H9 (cell line): ENCODE measurements at regions not wholly inside any gene's neighbourhood (a gene's known extent, or its start where the extent isn't known, plus 50 kb on each side); places are given as distances from the start of the nearest gene placed in this dataset.
"Not testable (repeated sequence)": the region's sequence is repeated elsewhere in the genome, so short reads cannot be mapped to it uniquely, and the experiment has no call there.

Source experiments
- DNase-seq: peaks from one replicate; pipeline ENCODE4 v3.0.0-alpha.2; 2017
- H2AFZ ChIP-seq: one replicate; pipeline ENCODE4 v1.6.1; 2013; ENCODE audit warnings: mild to moderate bottlenecking, low read length, control low read depth, moderate library complexity
- H2AK5ac ChIP-seq: 2 replicates; pipeline ENCODE4 v1.6.1; 2013; ENCODE audit warnings: low read length, control low read depth, mixed read lengths; ENCODE audit not compliant: insufficient read length
- H2BK120ac ChIP-seq: one replicate; pipeline ENCODE4 v1.6.1; 2013; ENCODE audit warnings: low read depth, mild to moderate bottlenecking, low read length, control low read depth, inconsistent platforms; ENCODE audit not compliant: poor library complexity, severe bottlenecking
- H2BK12ac ChIP-seq: 2 replicates; pipeline ENCODE4 v1.6.1; 2013; ENCODE audit warnings: low read length, control low read depth, mixed read lengths, low read depth; ENCODE audit not compliant: insufficient read length
- H2BK15ac ChIP-seq: 2 replicates; pipeline ENCODE4 v1.6.1; 2013; ENCODE audit warnings: low read depth, low read length, control low read depth
- H2BK20ac ChIP-seq: one replicate; pipeline ENCODE4 v1.6.1; 2013; ENCODE audit warnings: low read depth, mild to moderate bottlenecking, low read length, control low read depth, inconsistent platforms; ENCODE audit not compliant: poor library complexity, severe bottlenecking
- H2BK5ac ChIP-seq: 2 replicates; pipeline ENCODE4 v1.6.1; 2013; ENCODE audit warnings: low read length, control low read depth, mixed read lengths; ENCODE audit not compliant: insufficient read length
- H3K14ac ChIP-seq: 2 replicates; pipeline ENCODE4 v1.6.1; 2013; ENCODE audit warnings: low read length, control low read depth; ENCODE audit not compliant: insufficient read depth
- H3K18ac ChIP-seq: 2 replicates; pipeline ENCODE4 v1.6.1; 2013; ENCODE audit warnings: low read depth, mild to moderate bottlenecking, mixed read lengths, low read length, control low read depth; ENCODE audit not compliant: insufficient read length
- H3K23ac ChIP-seq: 2 replicates; pipeline ENCODE4 v1.6.1; 2013; ENCODE audit warnings: low read length, control low read depth, mixed read lengths, low read depth; ENCODE audit not compliant: insufficient read length
- H3K23me2 ChIP-seq: 2 replicates; pipeline ENCODE4 v1.6.1; 2013; ENCODE audit warnings: low read depth, mild to moderate bottlenecking, mixed read lengths, low read length, control low read depth; ENCODE audit not compliant: insufficient read length, poor library complexity, severe bottlenecking
- H3K27ac ChIP-seq: 2 replicates; pipeline ENCODE4 v1.5.1; 2013; ENCODE audit warnings: low read length, control low read depth, mixed read lengths, low read depth; ENCODE audit not compliant: insufficient read length
- H3K27me3 ChIP-seq: 2 replicates; pipeline ENCODE4 v1.6.1; 2013; ENCODE audit warnings: low read length, control low read depth, inconsistent platforms; ENCODE audit not compliant: insufficient read depth
- H3K4ac ChIP-seq: 2 replicates; pipeline ENCODE4 v1.6.1; 2013; ENCODE audit warnings: low read depth, mild to moderate bottlenecking, control low read depth, inconsistent platforms, low read length, moderate library complexity
- H3K4me1 ChIP-seq: 2 replicates; pipeline ENCODE4 v1.6.1; 2013; ENCODE audit warnings: low read length, control low read depth, inconsistent platforms; ENCODE audit not compliant: insufficient read depth
- H3K4me2 ChIP-seq: 2 replicates; pipeline ENCODE4 v1.6.1; 2013; ENCODE audit warnings: low read length, control low read depth, mixed read lengths; ENCODE audit not compliant: insufficient read length, insufficient read depth
- H3K56ac ChIP-seq: 2 replicates; pipeline ENCODE4 v1.6.1; 2013; ENCODE audit warnings: low read depth, mild to moderate bottlenecking, mixed read lengths, low read length, control low read depth; ENCODE audit not compliant: insufficient read length
- H3K79me1 ChIP-seq: 2 replicates; pipeline ENCODE4 v1.6.1; 2013; ENCODE audit warnings: low read depth, mild to moderate bottlenecking, moderate library complexity, low read length, control low read depth, inconsistent platforms; ENCODE audit not compliant: insufficient read depth, poor library complexity, severe bottlenecking
- H3K79me2 ChIP-seq: 2 replicates; pipeline ENCODE4 v1.6.1; 2013; ENCODE audit warnings: low read length, control low read depth, inconsistent platforms; ENCODE audit not compliant: insufficient read depth
- H3K9ac ChIP-seq: 2 replicates; pipeline ENCODE4 v1.6.1; 2013; ENCODE audit warnings: low read length, control low read depth, mixed read lengths; ENCODE audit not compliant: insufficient read length; ENCODE audit errors: extremely low read depth
- H3K9me3 ChIP-seq: one replicate; pipeline ENCODE4 v1.6.1; 2013; ENCODE audit warnings: low read depth, low read length, inconsistent platforms; ENCODE audit not compliant: control insufficient read depth
- H3T11ph ChIP-seq: one replicate; pipeline ENCODE4 v1.6.1; 2013; ENCODE audit warnings: mild to moderate bottlenecking, low read length, control low read depth, inconsistent platforms
- H4K20me1 ChIP-seq: one replicate; pipeline ENCODE4 v1.6.1; 2013; ENCODE audit not compliant: control insufficient read depth, insufficient read length, insufficient read depth
- H4K5ac ChIP-seq: 2 replicates; pipeline ENCODE4 v1.6.1; 2013; ENCODE audit warnings: low read depth, mild to moderate bottlenecking, mixed read lengths, low read length, control low read depth; ENCODE audit not compliant: insufficient read length
- H4K8ac ChIP-seq: replicated peaks from 2 replicates; pipeline ENCODE4 v1.6.1; 2013; ENCODE audit warnings: low read length, control low read depth, mixed read lengths, low read depth; ENCODE audit not compliant: insufficient read length
- H4K91ac ChIP-seq: 2 replicates; pipeline ENCODE4 v1.6.1; 2013; ENCODE audit warnings: low read depth, mild to moderate bottlenecking, moderate library complexity, mixed read lengths, low read length, control low read depth; ENCODE audit not compliant: insufficient read length
- H3K27ac Mint-ChIP-seq, 3 experiments: 2 replicates in 2 of 3; 3 replicates in 1 of 3; pipeline ENCODE4 v1.8.0; 2020 to 2021; ENCODE audit warnings: mixed read lengths in 3 of 3, mild to moderate bottlenecking in 1 of 3, moderate library complexity in 1 of 3
- H3K27me3 Mint-ChIP-seq: 2 replicates; pipeline ENCODE4 v1.8.0; 2021; ENCODE audit warnings: low read depth, mild to moderate bottlenecking, moderate library complexity, mixed read lengths
- H3K36me3 Mint-ChIP-seq, 3 experiments: 2 replicates in 2 of 3; 3 replicates in 1 of 3; pipeline ENCODE4 v1.8.0; 2020 to 2021; ENCODE audit warnings: low read depth in 3 of 3, mixed read lengths in 3 of 3; ENCODE audit not compliant: insufficient read depth in 1 of 3
- H3K4me1 Mint-ChIP-seq, 2 experiments: 2 replicates each; pipeline ENCODE4 v1.8.0; 2020; ENCODE audit warnings: mixed read lengths in 2 of 2
- H3K4me3 Mint-ChIP-seq, 2 experiments: 2 replicates in 1 of 2; 3 replicates in 1 of 2; pipeline ENCODE4 v1.8.0; 2020 to 2021; ENCODE audit warnings: mild to moderate bottlenecking in 2 of 2, mixed read lengths in 2 of 2, moderate library complexity in 1 of 2
- H3K9me3 Mint-ChIP-seq, 2 experiments: 2 replicates in 1 of 2; 3 replicates in 1 of 2; pipeline ENCODE4 v1.8.0; 2020; ENCODE audit warnings: mild to moderate bottlenecking in 2 of 2, mixed read lengths in 2 of 2, moderate library complexity in 1 of 2
- WGBS: extraction: QIAGEN DNeasy Blood & Tissue Kit; methylation state at CpG from one replicate; pipeline ENCODE4 v1.1.7; 2013; ENCODE audit warnings: missing lambda C conversion rate, low lambda C conversion rate, mixed read lengths; ENCODE audit not compliant: insufficient read length; ENCODE audit errors: extremely low coverage; 5-methylcytosine and 5-hydroxymethylcytosine counted together
- TF ChIP-seq, protein P1 (sequence below): fragments of 200-600 bp; sonication (generic); conservative IDR thresholded peaks from 3 replicates; pipeline ENCODE4 v1.8.0; 2021; ENCODE audit warnings: antibody characterized with exemption, mild to moderate bottlenecking

DNA sequence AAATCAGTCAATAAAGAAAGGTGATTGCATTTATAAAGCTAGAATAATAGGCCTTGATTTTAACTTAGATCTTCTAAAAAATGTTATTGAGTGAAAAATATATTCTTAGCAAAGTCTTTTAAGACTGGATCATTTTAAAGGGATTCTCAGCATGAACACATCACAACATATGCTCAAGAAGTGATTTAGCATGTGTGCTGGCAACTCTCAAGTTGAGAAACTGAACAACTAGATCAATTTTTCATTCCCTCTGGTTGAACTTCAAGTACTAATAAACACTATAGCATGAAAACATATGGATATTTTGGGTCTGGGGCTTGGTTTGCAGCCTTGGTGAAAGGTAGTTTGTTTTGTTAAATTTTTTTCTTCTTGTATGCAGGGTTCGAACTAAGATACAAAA is 107.8 kb upstream of the PNPT1 start:
- Histone ChIP-seq H2BK120ac (no peak overlapping the region), H3K4me2 (no peak overlapping the region), H3K4ac (no peak overlapping the region), H2AK5ac (no peak overlapping the region), H2BK20ac (no peak overlapping the region), H3K23ac (no peak overlapping the region), H3K4me1 (peaks cover 2% of the 10 kb centered on the region; the same call in 1 of the 2 replicates), H3K14ac (no peak overlapping the region), H2BK15ac (no peak overlapping the region), H3T11ph (no peak overlapping the region), H4K20me1 (no peaks in the 10 kb centered on the region), H2BK12ac (no peak overlapping the region), H3K27ac (no peak overlapping the region), H3K79me2 (no peaks in the 10 kb centered on the region), H3K9me3 (no peaks in the 10 kb centered on the region), H3K23me2 (no peaks in the 10 kb centered on the region), H4K8ac (no peak overlapping the region), H2BK5ac (no peak overlapping the region), H3K27me3 (no peaks in the 10 kb centered on the region), H2AFZ (no peak overlapping the region), H3K56ac (no peak overlapping the region), H4K5ac (no peak overlapping the region), H3K79me1 (no peaks in the 10 kb centered on the region), H4K91ac (no peak overlapping the region), H3K9ac (no peak overlapping the region), H3K18ac (no peak overlapping the region)
- Mint-ChIP-seq H3K4me3 (no peak overlapping the region), H3K27me3 (no peaks in the 10 kb centered on the region), H3K9me3 (peaks cover 2 to 7% of the 10 kb centered on the region in 2 experiments; a peak in 2 of 5 replicates), H3K36me3 (no peaks in the 10 kb centered on the region), H3K27ac (no peak overlapping the region), H3K4me1 (peaks cover 4 to 5% of the 10 kb centered on the region in 2 experiments; a peak in 2 of 4 replicates)
- WGBS: no CpG with 5 or more reads among the region's 1 CpG
- no peak for DNase-seq
- TF ChIP-seq, protein P1, sequence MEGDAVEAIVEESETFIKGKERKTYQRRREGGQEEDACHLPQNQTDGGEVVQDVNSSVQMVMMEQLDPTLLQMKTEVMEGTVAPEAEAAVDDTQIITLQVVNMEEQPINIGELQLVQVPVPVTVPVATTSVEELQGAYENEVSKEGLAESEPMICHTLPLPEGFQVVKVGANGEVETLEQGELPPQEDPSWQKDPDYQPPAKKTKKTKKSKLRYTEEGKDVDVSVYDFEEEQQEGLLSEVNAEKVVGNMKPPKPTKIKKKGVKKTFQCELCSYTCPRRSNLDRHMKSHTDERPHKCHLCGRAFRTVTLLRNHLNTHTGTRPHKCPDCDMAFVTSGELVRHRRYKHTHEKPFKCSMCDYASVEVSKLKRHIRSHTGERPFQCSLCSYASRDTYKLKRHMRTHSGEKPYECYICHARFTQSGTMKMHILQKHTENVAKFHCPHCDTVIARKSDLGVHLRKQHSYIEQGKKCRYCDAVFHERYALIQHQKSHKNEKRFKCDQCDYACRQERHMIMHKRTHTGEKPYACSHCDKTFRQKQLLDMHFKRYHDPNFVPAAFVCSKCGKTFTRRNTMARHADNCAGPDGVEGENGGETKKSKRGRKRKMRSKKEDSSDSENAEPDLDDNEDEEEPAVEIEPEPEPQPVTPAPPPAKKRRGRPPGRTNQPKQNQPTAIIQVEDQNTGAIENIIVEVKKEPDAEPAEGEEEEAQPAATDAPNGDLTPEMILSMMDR: no peak

DNA sequence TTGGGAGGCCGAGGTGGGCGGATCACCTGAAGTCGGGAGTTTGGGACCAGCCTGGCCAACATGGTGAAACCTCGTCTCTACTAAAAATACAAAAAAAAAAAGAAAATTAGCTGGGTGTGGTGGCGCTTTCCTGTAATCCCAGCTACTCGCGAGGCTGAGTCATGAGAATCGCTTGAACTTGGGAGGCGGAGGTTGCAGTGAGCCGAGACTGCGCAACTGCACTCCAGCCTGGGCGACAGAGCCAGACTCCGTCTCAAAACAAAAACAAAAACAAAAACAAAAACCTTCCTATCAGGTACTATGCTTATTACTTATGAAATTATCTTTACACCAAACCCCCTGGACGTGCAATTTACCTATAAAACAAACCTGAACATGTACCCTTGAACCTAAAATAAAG is 106.0 kb upstream of the PNPT1 start:
- H3K14ac ChIP-seq, H3K23ac ChIP-seq, H3K4me3 Mint-ChIP-seq, H2BK5ac ChIP-seq, H3K27me3 ChIP-seq, H2BK120ac ChIP-seq, H2AK5ac ChIP-seq, H3K4ac ChIP-seq, H2BK15ac ChIP-seq, H2BK12ac ChIP-seq, H3K79me2 ChIP-seq, DNase-seq, H3K9ac ChIP-seq, H3K4me1 ChIP-seq, H3K4me2 ChIP-seq, H4K8ac ChIP-seq, H3K79me1 ChIP-seq, H3T11ph ChIP-seq, H3K4me1 Mint-ChIP-seq, H4K20me1 ChIP-seq, H2AFZ ChIP-seq, H3K36me3 Mint-ChIP-seq, H3K18ac ChIP-seq, H4K5ac ChIP-seq, H3K27ac Mint-ChIP-seq, H3K56ac ChIP-seq, H3K9me3 ChIP-seq, H3K27me3 Mint-ChIP-seq, H3K23me2 ChIP-seq, H4K91ac ChIP-seq, H3K27ac ChIP-seq, H2BK20ac ChIP-seq: not testable (repeated sequence)
- WGBS: no CpG with 5 or more reads among the region's 14 CpGs
- peaks cover 4 to 16% of the 10 kb centered on the region in 2 experiments for H3K9me3 Mint-ChIP-seq
